Cardiac fibroblast (primary cell): ENCODE measurements at regions not wholly inside any gene's neighbourhood (a gene's known extent, or its start where the extent isn't known, plus 50 kb on each side); places are given as distances from the start of the nearest gene placed in this dataset.

Experiments
- DNase-seq, 2 donors: peaks; one replicate each; pipeline versions ENCODE4 v3.0.0 to v3.0.0-alpha.2; 2010; ENCODE audit warnings: low read depth in 2 of 2
- H3K4me3 ChIP-seq, 2 donors: replicated peaks in 1 of 2; 1 replicate in 1 of 2; 2 replicates in 1 of 2; pipeline ENCODE4 v1.5.1; 2011; ENCODE audit warnings: low read depth in 2 of 2, low read length in 2 of 2, mild to moderate bottlenecking in 2 of 2, moderate library complexity in 1 of 2
- CTCF ChIP-seq: IDR thresholded peaks from one replicate; pipeline ENCODE4 v1.5.1; 2011; ENCODE audit warnings: low read depth, mild to moderate bottlenecking, low read length, inconsistent platforms

- H3K4me3 ChIP-seq = peak overlapping the region; percentile 10 to 60
- DNase-seq = peak; percentile 62 to 84
Measured at GRCh38 chr12:9283346-9284095, 75.3 kb upstream of the PZP start.

GRCh38 chr12:9276990-9277389 is 68.8 kb upstream of the PZP start:
- H3K4me3 ChIP-seq = no peak overlapping the region

GRCh38 chr12:9273276-9273675 is 65.1 kb upstream of the PZP start:
- H3K4me3 ChIP-seq = no peak overlapping the region
- no peak for TF ChIP-seq CTCF
- DNase-seq = peak; percentile 30 to 61

More at GRCh38 chr12:9276990-9277389, 68.8 kb upstream of the PZP start:
- no peak for TF ChIP-seq CTCF
- no peak for DNase-seq

GRCh38 chr12:9271875-9272274 is 63.7 kb upstream of the PZP start:
- no peak overlapping the region for H3K4me3 ChIP-seq
- TF ChIP-seq CTCF = no peak
- DNase-seq = no peak

- H3K4me3 ChIP-seq = no peak overlapping the region
- no peak for TF ChIP-seq CTCF
- DNase-seq = no peak
Measured at GRCh38 chr12:9264546-9264945, 56.4 kb upstream of the PZP start.

- H3K4me3 ChIP-seq = no peak overlapping the region
- DNase-seq = no peak
- no peak for TF ChIP-seq CTCF
Measured at GRCh38 chr12:9260931-9261330, 52.7 kb upstream of the PZP start.

- DNase-seq = no peak
- H3K4me3 ChIP-seq = no peak overlapping the region
- TF ChIP-seq CTCF = no peak
Measured at GRCh38 chr12:9258676-9259075, 50.5 kb upstream of the PZP start.
